Trophoblast cell (in vitro differentiated cells and primary cell): ENCODE measurements at regions not wholly inside any gene's neighbourhood (a gene's known extent, or its start where the extent isn't known, plus 50 kb on each side); places are given as distances from the start of the nearest gene placed in this dataset.
"Not testable (repeated sequence)": the region's sequence is repeated elsewhere in the genome, so short reads cannot be mapped to it uniquely, and the experiment has no call there.

Experiments
- DNase-seq, 2 donors: peaks; one replicate each; pipeline ENCODE4 v3.0.0-alpha.2; 2016
- H2AFZ ChIP-seq: 2 replicates; pipeline ENCODE4 v1.6.1; 2013; ENCODE audit warnings: low read length, moderate library complexity, mild to moderate bottlenecking; ENCODE audit not compliant: insufficient read depth, poor library complexity
- H2AK5ac ChIP-seq: 2 replicates; pipeline ENCODE4 v1.6.1; 2013; ENCODE audit warnings: mild to moderate bottlenecking, low read length
- H2BK120ac ChIP-seq: 2 replicates; pipeline ENCODE4 v1.6.1; 2013; ENCODE audit warnings: low read length, mild to moderate bottlenecking, moderate library complexity; ENCODE audit not compliant: insufficient read depth, poor library complexity
- H2BK12ac ChIP-seq: 2 replicates; pipeline ENCODE4 v1.6.1; 2013; ENCODE audit warnings: mild to moderate bottlenecking, low read length, moderate library complexity
- H2BK5ac ChIP-seq: 2 replicates; pipeline ENCODE4 v1.6.1; 2013; ENCODE audit warnings: low read length, low read depth, moderate library complexity, mild to moderate bottlenecking; ENCODE audit not compliant: poor library complexity
- H3K14ac ChIP-seq: 2 replicates; pipeline ENCODE4 v1.6.1; 2013; ENCODE audit warnings: mild to moderate bottlenecking, low read length
- H3K18ac ChIP-seq: 2 replicates; pipeline ENCODE4 v1.6.1; 2013; ENCODE audit warnings: mild to moderate bottlenecking, low read length
- H3K23ac ChIP-seq: 2 replicates; pipeline ENCODE4 v1.6.1; 2013; ENCODE audit warnings: low read length
- H3K27ac ChIP-seq: 2 replicates; pipeline ENCODE4 v1.5.1; 2013; ENCODE audit warnings: low read depth, mild to moderate bottlenecking, inconsistent platforms, low read length, moderate library complexity
- H3K27me3 ChIP-seq: 2 replicates; pipeline ENCODE4 v1.6.1; 2013; ENCODE audit warnings: inconsistent platforms, mild to moderate bottlenecking, low read length, moderate library complexity; ENCODE audit not compliant: insufficient read depth
- H3K36me3 ChIP-seq, 2 experiments: 1 replicate in 1 of 2; 2 replicates in 1 of 2; pipeline ENCODE4 v1.6.1; 2013; ENCODE audit warnings: low read length in 2 of 2, mild to moderate bottlenecking in 2 of 2, moderate library complexity in 1 of 2; ENCODE audit not compliant: insufficient read depth in 2 of 2, control insufficient read depth in 1 of 2
- H3K4ac ChIP-seq: 2 replicates; pipeline ENCODE4 v1.6.1; 2013; ENCODE audit warnings: low read depth, mild to moderate bottlenecking, low read length, moderate library complexity
- H3K4me1 ChIP-seq, 2 experiments: 1 replicate in 1 of 2; 2 replicates in 1 of 2; pipeline ENCODE4 v1.6.1; 2013; ENCODE audit warnings: low read length in 2 of 2, mild to moderate bottlenecking in 2 of 2, moderate library complexity in 1 of 2; ENCODE audit not compliant: insufficient read depth in 2 of 2, control insufficient read depth in 1 of 2
- H3K4me2 ChIP-seq: 2 replicates; pipeline ENCODE4 v1.6.1; 2013; ENCODE audit warnings: inconsistent platforms, mild to moderate bottlenecking, low read length, moderate library complexity
- H3K4me3 ChIP-seq: 2 replicates; pipeline ENCODE4 v1.5.1; 2013; ENCODE audit warnings: mild to moderate bottlenecking, low read depth, low read length, inconsistent platforms
- H3K79me1 ChIP-seq: one replicate; pipeline ENCODE4 v1.6.1; 2013; ENCODE audit warnings: low read length
- H3K79me2 ChIP-seq: 2 replicates; pipeline ENCODE4 v1.6.1; 2013; ENCODE audit warnings: low read length, mild to moderate bottlenecking; ENCODE audit not compliant: control insufficient read depth, insufficient read depth, poor library complexity
- H3K9ac ChIP-seq: 2 replicates; pipeline ENCODE4 v1.6.1; 2013; ENCODE audit warnings: mild to moderate bottlenecking, low read length
- H3K9me3 ChIP-seq: 2 replicates; pipeline ENCODE4 v1.6.1; 2013; ENCODE audit warnings: low read depth, mild to moderate bottlenecking, control low read depth, inconsistent platforms, low read length; ENCODE audit not compliant: insufficient read depth
- H4K12ac ChIP-seq: 2 replicates; pipeline ENCODE4 v1.6.1; 2013; ENCODE audit warnings: low read depth, mild to moderate bottlenecking, low read length, moderate library complexity
- H4K8ac ChIP-seq: 2 replicates; pipeline ENCODE4 v1.6.1; 2013; ENCODE audit warnings: low read depth, mild to moderate bottlenecking, low read length, moderate library complexity
- H4K91ac ChIP-seq: one replicate; pipeline ENCODE4 v1.6.1; 2013; ENCODE audit warnings: low read depth, mild to moderate bottlenecking, low read length, moderate library complexity
- WGBS: extraction: QIAGEN DNeasy Blood & Tissue Kit; methylation state at CpG from one replicate; pipeline ENCODE4 v1.1.7; 2013; ENCODE audit warnings: missing lambda C conversion rate; ENCODE audit not compliant: insufficient read length, insufficient coverage; ENCODE audit errors: extremely low coverage; 5-methylcytosine and 5-hydroxymethylcytosine counted together

GRCh38 chr5:96175090-96175489, 213.4 kb upstream of the ELL2 start:
- Histone ChIP-seq H2BK5ac (no peak overlapping the region), H3K27ac (no peak overlapping the region), H3K18ac (no peak overlapping the region), H3K4me1 (no peaks in the 10 kb centered on the region), H3K36me3 (no peaks in the 10 kb centered on the region), H3K23ac (no peak overlapping the region), H3K4me2 (no peak overlapping the region), H3K79me1 (no peaks in the 10 kb centered on the region), H2AFZ (no peak overlapping the region), H2BK120ac (no peak overlapping the region), H3K27me3 (no peaks in the 10 kb centered on the region), H2AK5ac (no peak overlapping the region), H4K91ac (no peak overlapping the region), H3K9ac (no peak overlapping the region), H2BK12ac (no peak overlapping the region), H3K9me3 (no peaks in the 10 kb centered on the region), H3K79me2 (no peaks in the 10 kb centered on the region), H3K14ac (no peak overlapping the region), H3K4ac (no peak overlapping the region), H4K12ac (no peak overlapping the region), H3K4me3 (no peak overlapping the region), H4K8ac (no peak overlapping the region)
- DNase-seq, result peak in 1 of 2 donors; percentile 36
- WGBS, result no CpG with 5 or more reads among the region's 2 CpGs

GRCh38 chr5:96173366-96173765, 211.7 kb upstream of the ELL2 start:
- Histone ChIP-seq H3K27ac (no peak overlapping the region), H2BK5ac (no peak overlapping the region), H2AFZ (no peak overlapping the region), H2BK120ac (no peak overlapping the region), H3K4me3 (no peak overlapping the region), H4K12ac (no peak overlapping the region), H2BK12ac (no peak overlapping the region), H4K91ac (no peak overlapping the region), H3K36me3 (no peaks in the 10 kb centered on the region), H3K18ac (no peak overlapping the region), H3K14ac (no peak overlapping the region), H4K8ac (no peak overlapping the region), H3K4me2 (no peak overlapping the region), H3K79me1 (no peaks in the 10 kb centered on the region), H3K27me3 (no peaks in the 10 kb centered on the region), H3K9ac (no peak overlapping the region), H3K23ac (no peak overlapping the region), H3K79me2 (no peaks in the 10 kb centered on the region), H3K9me3 (no peaks in the 10 kb centered on the region), H2AK5ac (no peak overlapping the region), H3K4me1 (no peaks in the 10 kb centered on the region), H3K4ac (no peak overlapping the region)
- WGBS, result no CpG with 5 or more reads among the region's 1 CpG
- peak in 1 of 2 donors; percentile 54 for DNase-seq

- Histone ChIP-seq H3K36me3 (no peaks in the 10 kb centered on the region), H3K4ac (no peak overlapping the region), H2BK5ac (no peak overlapping the region), H2BK12ac (no peak overlapping the region), H3K4me1 (no peaks in the 10 kb centered on the region), H2AK5ac (no peak overlapping the region), H3K79me2 (no peaks in the 10 kb centered on the region), H3K79me1 (no peaks in the 10 kb centered on the region), H3K27me3 (no peaks in the 10 kb centered on the region), H3K18ac (no peak overlapping the region), H3K23ac (no peak overlapping the region), H4K91ac (no peak overlapping the region), H2BK120ac (no peak overlapping the region), H3K9ac (no peak overlapping the region), H3K4me3 (no peak overlapping the region), H4K8ac (no peak overlapping the region), H2AFZ (no peak overlapping the region), H3K4me2 (no peak overlapping the region), H3K27ac (no peak overlapping the region), H4K12ac (no peak overlapping the region), H3K14ac (no peak overlapping the region), H3K9me3 (no peaks in the 10 kb centered on the region)
- DNase-seq, result peak in 1 of 2 donors; percentile 53
- no CpG with 5 or more reads among the region's 2 CpGs for WGBS
Observed at GRCh38 chr5:96172436-96172835, 210.8 kb upstream of the ELL2 start.

GRCh38 chr5:96171973-96172372, 210.3 kb upstream of the ELL2 start:
- not testable (repeated sequence) for H3K9me3 ChIP-seq, H3K4me2 ChIP-seq, H3K4ac ChIP-seq, H4K8ac ChIP-seq, H2BK5ac ChIP-seq, H3K23ac ChIP-seq, H3K18ac ChIP-seq, H3K14ac ChIP-seq, H2AK5ac ChIP-seq, H2AFZ ChIP-seq, H3K9ac ChIP-seq, H3K79me2 ChIP-seq, H3K36me3 ChIP-seq, H3K4me1 ChIP-seq, H4K12ac ChIP-seq, H3K4me3 ChIP-seq, H3K27ac ChIP-seq, H3K79me1 ChIP-seq, H3K27me3 ChIP-seq, H2BK12ac ChIP-seq, H4K91ac ChIP-seq, H2BK120ac ChIP-seq, DNase-seq
- WGBS, result no CpG with 5 or more reads among the region's 4 CpGs
